ENCODE measurements at regions not wholly inside any gene's neighbourhood (a gene's known extent, or its start where the extent isn't known, plus 50 kb on each side); places are given as distances from the start of the nearest gene placed in this dataset.

GRCh38 chr7:41274179-41274578 is 428.7 kb downstream of the INHBA start:
- TF ChIP-seq CTCF (IDR thresholded peaks at IDR 0.05): no peak
- no peak for TF ChIP-seq POLR2A (IDR thresholded peaks at IDR 0.05)

All from right lobe of liver (tissue), 4 donors.